ENCODE measurements at regions not wholly inside any gene's neighbourhood (a gene's known extent, or its start where the extent isn't known, plus 50 kb on each side); places are given as distances from the start of the nearest gene placed in this dataset.

GRCh38 chr4:59060895-59061294 is 1950.7 kb upstream of the IGFBP7 start:
- Histone ChIP-seq H3K36me3 (no peaks in the 10 kb centered on the region), H3K4me3 (no peak overlapping the region), H3K27ac (no peak overlapping the region), H3K4me1 (no peaks in the 10 kb centered on the region), H3K27me3 (no peaks in the 10 kb centered on the region), H3K9me3 (no peaks in the 10 kb centered on the region)
- intact Hi-C loops (cut with DNase I) = no loop called here
- DNase-seq = no peak
- TF ChIP-seq POLR2A (IDR thresholded peaks at IDR 0.05) (no peak), CTCF (IDR thresholded peaks at IDR 0.05) (no peak)
- WGBS, 2 donors = 38 to 44% methylated on average over 2 of the region's 2 CpGs

- no peaks in the 10 kb centered on the region for H3K36me3 ChIP-seq
- H3K27me3 ChIP-seq = no peaks in the 10 kb centered on the region
- H3K4me3 ChIP-seq = no peak overlapping the region
- H3K27ac ChIP-seq = no peak overlapping the region
- TF ChIP-seq POLR2A (IDR thresholded peaks at IDR 0.05) (no peak), CTCF (IDR thresholded peaks at IDR 0.05) (no peak)
- no peaks in the 10 kb centered on the region for H3K9me3 ChIP-seq
- no peaks in the 10 kb centered on the region for H3K4me1 ChIP-seq
- 71 to 77% methylated on average over 4 of the region's 4 CpGs for WGBS, 2 donors
- intact Hi-C loops (cut with DNase I) = no loop called here
- no peak for DNase-seq
These were observed 1953.0 kb upstream of the IGFBP7 start for GRCh38 chr4:59063015-59063720.

GRCh38 chr4:59068722-59069418 is 1958.7 kb upstream of the IGFBP7 start:
- no peak for DNase-seq
- Histone ChIP-seq H3K27me3 (no peaks in the 10 kb centered on the region), H3K4me3 (no peak overlapping the region), H3K9me3 (no peaks in the 10 kb centered on the region), H3K4me1 (no peaks in the 10 kb centered on the region), H3K27ac (no peak overlapping the region), H3K36me3 (no peaks in the 10 kb centered on the region)
- 48 to 62% methylated on average over 7 of the region's 7 CpGs for WGBS, 2 donors
- intact Hi-C loops (cut with DNase I) = no loop called here
- TF ChIP-seq POLR2A (IDR thresholded peaks at IDR 0.05) (no peak), CTCF (IDR thresholded peaks at IDR 0.05) (no peak)

GRCh38 chr4:59086410-59086809 is 1976.2 kb upstream of the IGFBP7 start:
- Histone ChIP-seq H3K4me3 (no peak overlapping the region), H3K27ac (no peak overlapping the region), H3K9me3 (no peaks in the 10 kb centered on the region), H3K27me3 (no peaks in the 10 kb centered on the region), H3K4me1 (no peaks in the 10 kb centered on the region), H3K36me3 (no peaks in the 10 kb centered on the region)
- no peak for DNase-seq
- 62 to 81% methylated on average over 3 of the region's 3 CpGs for WGBS, 2 donors
- no peak for TF ChIP-seq POLR2A (IDR thresholded peaks at IDR 0.05)
- TF ChIP-seq CTCF (IDR thresholded peaks at IDR 0.05) = no peak
- intact Hi-C loops (cut with DNase I) = no loop called here
